Body of pancreas (tissue), 4 donors: ENCODE measurements at regions not wholly inside any gene's neighbourhood (a gene's known extent, or its start where the extent isn't known, plus 50 kb on each side); places are given as distances from the start of the nearest gene placed in this dataset.
"Not testable (repeated sequence)": the region's sequence is repeated elsewhere in the genome, so short reads cannot be mapped to it uniquely, and the experiment has no call there.

Experiments used
- CTCF ChIP-seq, 7 experiments: fragments of 450-650 bp in 4 of 7; fragments of 200-600 bp in 3 of 7; sonication (generic) in 3 of 7; IDR thresholded peaks; one replicate each; pipeline ENCODE4 v1.5.1; 2016 to 2019; ENCODE audit warnings: antibody characterized with exemption in 7 of 7
- POLR2A ChIP-seq, 3 donors: fragments of 450-650 bp; IDR thresholded peaks; one replicate each; pipeline ENCODE4 v1.6.1; 2016; ENCODE audit warnings: antibody characterized with exemption in 3 of 3, mild to moderate bottlenecking in 2 of 3

DNA sequence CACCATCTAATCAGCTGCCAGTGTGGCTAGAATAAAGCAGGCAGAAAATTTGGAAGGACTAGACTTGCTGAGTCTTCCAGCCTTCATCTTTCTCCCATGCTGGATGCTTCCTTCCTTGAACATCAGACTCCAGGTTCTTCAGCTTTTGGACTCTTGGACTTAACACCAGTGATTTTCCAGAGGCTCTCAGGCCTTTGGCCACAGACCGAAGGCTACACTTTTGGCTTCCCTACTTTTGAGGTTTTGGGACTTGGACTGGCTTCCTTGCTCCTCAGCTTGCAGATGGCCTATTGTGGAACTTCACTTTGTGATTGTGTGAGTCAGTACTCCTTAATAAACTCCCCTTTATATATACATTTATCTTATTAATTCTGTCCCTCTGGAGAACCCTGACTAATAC is 129.8 kb upstream of the MB21D2 start:
- not testable (repeated sequence) for TF ChIP-seq CTCF, POLR2A (IDR thresholded peaks at IDR 0.05)
